ENCODE measurements at regions not wholly inside any gene's neighbourhood (a gene's known extent, or its start where the extent isn't known, plus 50 kb on each side); places are given as distances from the start of the nearest gene placed in this dataset.
"Not testable (repeated sequence)": the region's sequence is repeated elsewhere in the genome, so short reads cannot be mapped to it uniquely, and the experiment has no call there.

DNA sequence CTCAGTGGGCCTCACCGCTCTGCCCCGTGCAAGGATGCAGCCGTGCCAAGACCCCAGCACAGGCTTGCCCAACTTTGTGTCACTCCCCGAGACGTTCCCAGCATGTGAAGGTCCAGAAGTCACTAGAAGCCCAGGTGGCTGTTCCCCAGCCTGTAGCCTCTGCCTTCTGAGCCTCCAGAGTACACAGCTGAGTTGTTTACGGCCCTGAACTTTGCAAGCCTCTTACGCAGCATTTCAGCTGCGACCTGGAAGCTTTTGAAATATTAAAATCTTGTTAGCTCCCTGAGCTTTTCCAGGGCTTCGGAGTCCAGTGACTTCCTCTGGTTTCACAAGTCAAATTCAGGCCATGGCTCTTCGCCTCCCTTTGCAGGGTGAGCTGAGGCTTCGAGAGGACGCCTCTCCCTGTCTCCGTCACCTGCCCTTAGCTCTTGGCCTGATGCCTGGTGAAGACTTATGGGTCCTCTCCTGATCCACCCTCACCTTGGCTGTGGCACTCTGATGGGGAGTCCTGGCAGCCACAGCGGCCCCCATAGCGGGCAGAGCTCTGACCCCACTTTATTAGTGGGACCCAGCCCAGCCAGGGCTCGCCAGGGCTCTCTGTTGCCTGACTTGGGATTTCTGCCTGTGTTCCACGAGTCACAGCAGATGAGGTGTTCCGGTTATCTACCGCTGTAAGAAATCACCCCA lies 76.5 kb upstream of the HPCAL1 start:
- H3K4me3 Mint-ChIP-seq (ENCODE audit: unreplicated experiment), result no peak overlapping the region
- no peak for DNase-seq
- H3K9me3 Mint-ChIP-seq (ENCODE audit: unreplicated experiment), result peaks cover 3% of the 10 kb centered on the region
- H3K36me3 Mint-ChIP-seq (ENCODE audit: unreplicated experiment), result no peaks in the 10 kb centered on the region
- no peak overlapping the region for H3K27ac Mint-ChIP-seq (ENCODE audit: unreplicated experiment)
- TF ChIP-seq CTCF (IDR thresholded peaks at IDR 0.05; ENCODE audit: partially characterized antibody, unreplicated experiment), result no peak
- no peaks in the 10 kb centered on the region for H3K4me1 Mint-ChIP-seq (ENCODE audit: low read depth, unreplicated experiment)
- no peaks in the 10 kb centered on the region for H3K27me3 Mint-ChIP-seq (ENCODE audit: unreplicated experiment)

DNA sequence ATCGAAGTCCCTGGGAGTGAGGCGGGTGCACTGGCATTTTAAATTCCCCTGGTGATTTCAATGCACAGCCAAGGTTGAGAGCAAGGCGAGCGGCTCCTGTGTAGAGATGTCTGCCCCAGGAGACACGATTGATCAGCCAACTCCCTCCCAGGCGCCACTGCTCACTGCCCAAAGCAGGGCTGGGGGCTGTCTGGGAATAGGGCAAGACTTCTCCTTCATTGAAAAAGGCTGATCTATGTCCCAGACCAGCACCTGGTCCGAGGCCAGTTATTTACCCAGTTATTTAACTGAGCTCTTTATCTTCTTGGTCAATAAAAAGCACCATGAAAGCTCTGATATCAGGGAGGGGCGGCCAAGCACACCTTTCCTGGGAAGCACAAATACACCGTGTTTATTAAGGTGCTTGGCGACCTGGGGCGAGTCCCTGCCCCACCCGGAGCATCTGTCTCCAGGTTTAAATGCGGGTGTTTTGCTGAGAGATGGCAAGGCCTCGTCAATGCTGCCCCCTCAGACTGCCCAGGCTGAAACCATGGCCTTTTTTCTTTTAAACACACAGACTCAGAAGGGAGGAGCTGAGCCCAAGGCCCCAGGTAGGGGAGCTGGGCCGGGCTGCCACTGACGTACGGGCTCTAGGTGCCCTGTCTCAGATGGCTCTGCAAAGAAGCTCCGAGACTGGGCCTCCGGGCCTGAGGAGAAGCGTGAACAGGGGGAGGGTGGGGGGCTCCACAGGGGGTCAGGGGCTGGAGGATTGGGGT lies 73.9 kb upstream of the HPCAL1 start:
- Mint-ChIP-seq H3K9me3 (ENCODE audit: unreplicated experiment) (peaks cover 3% of the 10 kb centered on the region), H3K4me3 (ENCODE audit: unreplicated experiment) (no peak overlapping the region), H3K36me3 (ENCODE audit: unreplicated experiment) (no peaks in the 10 kb centered on the region), H3K4me1 (ENCODE audit: low read depth, unreplicated experiment) (no peaks in the 10 kb centered on the region), H3K27ac (ENCODE audit: unreplicated experiment) (no peak overlapping the region), H3K27me3 (ENCODE audit: unreplicated experiment) (peaks cover 1% of the 10 kb centered on the region)
- TF ChIP-seq CTCF (IDR thresholded peaks at IDR 0.05; ENCODE audit: partially characterized antibody, unreplicated experiment), result no peak
- DNase-seq, result no peak

GRCh38 chr2:10229462-10230099 lies 73.1 kb upstream of the HPCAL1 start:
- no peaks in the 10 kb centered on the region for H3K4me1 Mint-ChIP-seq (ENCODE audit: low read depth, unreplicated experiment)
- H3K36me3 Mint-ChIP-seq (ENCODE audit: unreplicated experiment), result no peaks in the 10 kb centered on the region

DNA sequence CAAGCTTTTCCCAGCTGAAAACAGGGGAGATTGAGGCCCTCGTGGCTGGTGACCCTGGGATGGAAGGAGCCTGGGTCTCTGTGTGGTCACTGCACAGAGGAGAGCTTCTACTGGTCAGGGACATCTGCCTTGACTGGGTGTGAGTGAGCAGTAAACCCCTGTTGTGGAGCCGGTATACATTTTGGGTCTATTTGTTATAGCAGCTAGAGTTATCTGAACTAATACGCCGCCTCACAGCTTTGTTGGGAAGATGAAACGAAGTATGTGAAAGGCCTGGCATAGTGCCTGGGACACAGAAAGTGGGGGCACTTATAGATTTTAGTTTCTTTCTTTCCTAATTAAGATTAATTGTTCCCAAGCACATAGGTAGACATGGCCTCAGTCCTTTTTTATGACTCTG lies 72.2 kb upstream of the HPCAL1 start:
- Mint-ChIP-seq H3K27me3 (ENCODE audit: unreplicated experiment) (peaks cover 2% of the 10 kb centered on the region), H3K36me3 (ENCODE audit: unreplicated experiment) (no peaks in the 10 kb centered on the region), H3K4me1 (ENCODE audit: low read depth, unreplicated experiment) (no peaks in the 10 kb centered on the region), H3K27ac (ENCODE audit: unreplicated experiment) (no peak overlapping the region), H3K9me3 (ENCODE audit: unreplicated experiment) (peaks cover 4% of the 10 kb centered on the region), H3K4me3 (ENCODE audit: unreplicated experiment) (no peak overlapping the region)
- TF ChIP-seq CTCF (IDR thresholded peaks at IDR 0.05; ENCODE audit: partially characterized antibody, unreplicated experiment), result no peak
- no peak for DNase-seq

More at GRCh38 chr2:10229462-10230099, 73.1 kb upstream of the HPCAL1 start:
- Mint-ChIP-seq H3K27me3 (ENCODE audit: unreplicated experiment) (peaks cover 2% of the 10 kb centered on the region), H3K27ac (ENCODE audit: unreplicated experiment) (no peak overlapping the region), H3K4me3 (ENCODE audit: unreplicated experiment) (no peak overlapping the region), H3K9me3 (ENCODE audit: unreplicated experiment) (peaks cover 4% of the 10 kb centered on the region)
- no peak for TF ChIP-seq CTCF (IDR thresholded peaks at IDR 0.05; ENCODE audit: partially characterized antibody, unreplicated experiment)
- no peak for DNase-seq

DNA sequence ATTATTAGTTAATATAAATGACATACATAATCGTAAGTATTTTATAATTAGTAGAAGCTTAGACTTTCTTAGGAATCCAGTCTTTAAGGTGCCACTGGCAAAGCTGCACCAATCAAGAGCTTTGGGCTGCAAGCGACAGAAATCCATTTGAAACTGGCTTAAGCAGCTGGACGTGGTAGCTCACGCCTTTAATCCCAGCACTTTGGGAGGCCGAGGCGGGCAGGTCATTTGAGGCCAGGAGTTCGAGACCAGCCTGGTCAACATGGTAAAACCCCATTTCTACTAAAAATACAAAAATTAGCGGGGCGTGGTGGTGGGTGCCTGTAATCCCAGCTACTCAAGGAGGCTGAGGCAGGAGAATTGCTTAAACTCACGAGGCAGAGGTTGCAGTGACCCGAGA lies 71.8 kb upstream of the HPCAL1 start:
- H3K9me3 Mint-ChIP-seq (ENCODE audit: unreplicated experiment); H3K4me3 Mint-ChIP-seq (ENCODE audit: unreplicated experiment); H3K27me3 Mint-ChIP-seq (ENCODE audit: unreplicated experiment); H3K27ac Mint-ChIP-seq (ENCODE audit: unreplicated experiment); H3K36me3 Mint-ChIP-seq (ENCODE audit: unreplicated experiment); DNase-seq; H3K4me1 Mint-ChIP-seq (ENCODE audit: low read depth, unreplicated experiment): not testable (repeated sequence)
